Panc1 (cell line): ENCODE measurements at regions not wholly inside any gene's neighbourhood (a gene's known extent, or its start where the extent isn't known, plus 50 kb on each side); places are given as distances from the start of the nearest gene placed in this dataset.

Experiments
- ATAC-seq: fragments of 200-7000 bp; cut with Tn5 transposase; 2 replicates; pipeline ENCODE4 v1.9.1; 2020; ENCODE audit warnings: mild to moderate bottlenecking, moderate library complexity
- BruUV-seq: library from RNA; stranded (reverse); fragments of 400-500 nt; replicated peaks from 2 replicates; lab custom pipeline; 2021; lab: Mats Ljungman, UMichigan
- CTCF ChIA-PET: fragments of 300-600 bp; sonication (Branson Sonifier 250); formaldehyde crosslinking; loops from one replicate; lab custom pipeline; 2022; ENCODE audit warnings: antibody characterized with exemption; lab: Charles Lee
- POLR2A ChIA-PET: fragments of 300-600 bp; sonication (Branson Sonifier 250); formaldehyde crosslinking; loops from one replicate; lab custom pipeline; 2022; ENCODE audit warnings: antibody characterized with exemption; lab: Charles Lee
- DNase-seq: peaks from one replicate; pipeline ENCODE4 v3.0.0-alpha.2; 2010; ENCODE audit warnings: low read depth, low spot score
- H3K27ac ChIP-seq: 2 replicates; pipeline ENCODE4 v1.5.1; 2011; ENCODE audit warnings: mild to moderate bottlenecking, low read length, inconsistent platforms
- H3K27me3 ChIP-seq: fragments of 200-500 bp; sonication (Bioruptor generic); 2 replicates; pipeline ENCODE4 v1.6.0; 2014; ENCODE audit warnings: low read length, inconsistent platforms; ENCODE audit not compliant: control insufficient read depth, insufficient read depth
- H3K36me3 ChIP-seq: fragments of 200-500 bp; sonication (Bioruptor generic); 2 replicates; pipeline ENCODE4 v1.5.1; 2014; ENCODE audit warnings: inconsistent platforms, mild to moderate bottlenecking, low read length, moderate library complexity; ENCODE audit not compliant: control insufficient read depth, insufficient read depth
- H3K4me1 ChIP-seq: 2 replicates; pipeline ENCODE4 v1.5.1; 2011; ENCODE audit warnings: inconsistent platforms, mild to moderate bottlenecking, low read length, moderate library complexity; ENCODE audit not compliant: control insufficient read depth, insufficient read depth
- H3K4me3 ChIP-seq, 2 experiments: 2 replicates each; pipeline ENCODE4 v1.5.1; 2011 to 2012; ENCODE audit warnings: low read depth in 2 of 2, low read length in 2 of 2, mild to moderate bottlenecking in 2 of 2, inconsistent platforms in 1 of 2, moderate library complexity in 1 of 2
- H3K9me3 ChIP-seq: fragments of 200-500 bp; sonication (Bioruptor generic); 2 replicates; pipeline ENCODE4 v1.5.1; 2014; ENCODE audit warnings: low read depth, mild to moderate bottlenecking, inconsistent platforms, low read length, moderate library complexity; ENCODE audit not compliant: control insufficient read depth, insufficient read depth
- CTCF ChIP-seq: fragments of 450-650 bp; IDR thresholded peaks from 2 replicates; pipeline ENCODE4 v1.5.1; 2017; ENCODE audit warnings: mild to moderate bottlenecking
- POLR2AphosphoS5 ChIP-seq: IDR thresholded peaks from 2 replicates; pipeline ENCODE4 v1.6.1; 2012; ENCODE audit warnings: mild to moderate bottlenecking, low read depth, low read length, moderate library complexity
- REST ChIP-seq, 2 experiments: IDR thresholded peaks; 2 replicates each; pipeline ENCODE4 v1.6.1; 2011 to 2012; ENCODE audit warnings: low read depth in 2 of 2, control low read depth in 1 of 2, low read length in 1 of 2, mild to moderate bottlenecking in 1 of 2, moderate library complexity in 1 of 2; ENCODE audit not compliant: insufficient read depth in 1 of 2
- SIN3A ChIP-seq: IDR thresholded peaks from 2 replicates; pipeline ENCODE4 v1.6.1; 2012; ENCODE audit warnings: low read depth, mild to moderate bottlenecking, low read length, moderate library complexity, borderline replicate concordance; ENCODE audit not compliant: insufficient read depth
- TCF7L2 ChIP-seq: IDR thresholded peaks from 2 replicates; pipeline ENCODE4 v1.6.1; 2011; ENCODE audit warnings: mild to moderate bottlenecking, low read depth, low read length, inconsistent platforms
- in situ Hi-C: cut with HindIII; loops from 2 replicates; pipeline ENCODE4 v1.10.0; 2016; ENCODE audit warnings: low sequenced_read_pairs, low pct_unique_long_range_greater_than_20kb
- intact Hi-C: fragments of 100-400 bp; cut with micrococcal nuclease; formaldehyde crosslinking; loops from one replicate; pipeline ENCODE4 v1.10.0; 2022; ENCODE audit not compliant: unreplicated experiment

DNA sequence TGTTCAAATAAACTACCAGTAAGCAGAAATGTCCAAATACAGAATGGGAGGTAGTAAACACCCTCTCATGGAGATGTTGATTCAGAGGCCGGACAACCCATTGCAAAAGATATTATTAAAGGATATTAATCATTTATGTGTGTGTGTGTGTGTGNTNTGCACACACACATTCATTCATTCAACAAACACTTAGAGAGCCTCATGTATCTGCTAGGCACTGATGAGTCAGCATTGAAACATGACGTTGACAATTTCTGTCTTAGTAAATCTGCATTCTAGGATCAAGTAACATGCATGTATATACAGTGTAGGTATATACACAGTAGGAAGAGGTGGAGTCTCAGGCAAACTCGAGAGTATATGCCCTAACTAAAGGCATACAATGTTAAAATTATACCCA, 187.0 kb downstream of the ZNF365 start:
- in situ Hi-C loops, result no loop called here

GRCh38 chr10:62562101-62562500, 187.9 kb downstream of the ZNF365 start:
- CTCF ChIA-PET, result no interaction called here
- in situ Hi-C loops, result no loop called here

More for the DNA sequence above, 187.0 kb downstream of the ZNF365 start:
- DNase-seq, result no peak
- TF ChIP-seq CTCF (no peak), TCF7L2 (no peak), POLR2AphosphoS5 (no peak), REST (IDR thresholded peaks at IDR 0.05; ENCODE audit: insufficient read depth in 1 of 2, low read depth in 2 of 2, low read length in 1 of 2) (no peak), SIN3A (no peak)
- Histone ChIP-seq H3K4me3 (no peak overlapping the region), H3K9me3 (no peaks in the 10 kb centered on the region), H3K27ac (no peak overlapping the region), H3K36me3 (no peaks in the 10 kb centered on the region), H3K4me1 (no peaks in the 10 kb centered on the region), H3K27me3 (no peaks in the 10 kb centered on the region)
- intact Hi-C loops, result no loop called here
- POLR2A ChIA-PET, result no interaction called here
- CTCF ChIA-PET, result no interaction called here
- BruUV-seq, result no TSS peak
- no peak for ATAC-seq

More at GRCh38 chr10:62562101-62562500, 187.9 kb downstream of the ZNF365 start:
- Histone ChIP-seq H3K4me1 (no peaks in the 10 kb centered on the region), H3K27me3 (no peaks in the 10 kb centered on the region), H3K9me3 (no peaks in the 10 kb centered on the region), H3K27ac (no peak overlapping the region), H3K36me3 (no peaks in the 10 kb centered on the region), H3K4me3 (no peak overlapping the region)
- intact Hi-C loops, result no loop called here
- ATAC-seq, result no peak
- DNase-seq, result no peak
- TF ChIP-seq CTCF (no peak), SIN3A (no peak), REST (IDR thresholded peaks at IDR 0.05; ENCODE audit: insufficient read depth in 1 of 2, low read depth in 2 of 2, low read length in 1 of 2) (no peak), TCF7L2 (no peak), POLR2AphosphoS5 (no peak)
- no TSS peak for BruUV-seq
- POLR2A ChIA-PET, result no interaction called here
